ENCODE measurements at regions not wholly inside any gene's neighbourhood (a gene's known extent, or its start where the extent isn't known, plus 50 kb on each side); places are given as distances from the start of the nearest gene placed in this dataset.

DNA sequence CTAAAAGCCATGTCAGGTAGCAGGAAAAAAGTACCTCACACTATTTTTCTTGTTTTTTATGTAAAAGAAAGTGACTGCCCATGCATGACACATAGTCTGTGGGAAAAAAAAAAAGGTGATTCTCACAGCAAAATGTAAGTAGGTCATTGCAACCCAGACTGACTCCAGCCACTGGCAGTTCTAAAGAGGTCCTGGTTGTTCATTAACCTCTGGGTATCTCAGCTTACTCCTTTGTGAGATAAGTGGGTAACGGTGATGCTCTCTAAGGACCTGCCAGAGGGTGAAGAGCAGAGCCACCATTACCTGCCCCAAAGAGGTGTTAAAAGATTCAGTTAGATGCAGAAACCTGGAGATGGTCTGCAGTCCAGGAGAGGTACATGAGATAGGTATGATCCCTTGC lies 531.9 kb downstream of the GRIN2A start:
- no peak overlapping the region for H3K27ac ChIP-seq
- TF ChIP-seq CTCF (conservative IDR thresholded peaks at IDR 0.05), result no peak
- no peak for TF ChIP-seq ZFX (IDR thresholded peaks at IDR 0.05)

GRCh38 chr16:9655051-9655450 lies 527.2 kb downstream of the GRIN2A start:
- H3K27ac ChIP-seq, result no peak overlapping the region
- TF ChIP-seq CTCF (conservative IDR thresholded peaks at IDR 0.05), result no peak
- TF ChIP-seq ZFX (IDR thresholded peaks at IDR 0.05), result no peak

- no peak overlapping the region for H3K27ac ChIP-seq
- TF ChIP-seq ZFX (IDR thresholded peaks at IDR 0.05), result no peak
- no peak for TF ChIP-seq CTCF (conservative IDR thresholded peaks at IDR 0.05)
Observed at GRCh38 chr16:9657641-9658040, 524.6 kb downstream of the GRIN2A start.

DNA sequence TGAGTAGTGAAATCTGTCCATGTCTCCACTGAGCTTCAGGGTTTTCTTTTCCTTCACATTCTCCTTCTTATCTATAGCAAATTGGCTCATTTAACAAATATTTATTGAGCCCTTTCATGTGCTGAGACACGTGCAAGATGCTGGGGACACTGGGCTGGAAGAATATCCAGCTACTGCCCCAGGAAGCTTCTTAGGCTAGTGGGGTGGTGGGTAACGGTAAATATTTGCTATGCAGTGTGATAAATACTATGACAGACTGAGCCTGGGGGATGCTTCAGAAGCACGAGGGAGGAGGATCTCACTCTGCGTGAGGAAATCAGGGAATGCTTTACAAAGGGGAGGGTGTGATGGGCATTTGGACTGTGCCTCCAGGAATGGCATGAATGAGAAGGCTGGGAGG lies 524.1 kb downstream of the GRIN2A start:
- TF ChIP-seq ZFX (IDR thresholded peaks at IDR 0.05) (no peak), CTCF (conservative IDR thresholded peaks at IDR 0.05) (no peak)
- H3K27ac ChIP-seq, result no peak overlapping the region

GRCh38 chr16:9658586-9658985 lies 523.6 kb downstream of the GRIN2A start:
- TF ChIP-seq CTCF (conservative IDR thresholded peaks at IDR 0.05), result no peak
- no peak for TF ChIP-seq ZFX (IDR thresholded peaks at IDR 0.05)

GRCh38 chr16:9660898-9661297 lies 521.3 kb downstream of the GRIN2A start:
- TF ChIP-seq CTCF (conservative IDR thresholded peaks at IDR 0.05), result no peak
- H3K27ac ChIP-seq, result no peak overlapping the region

More at GRCh38 chr16:9658586-9658985, 523.6 kb downstream of the GRIN2A start:
- no peak overlapping the region for H3K27ac ChIP-seq

- TF ChIP-seq ZFX (IDR thresholded peaks at IDR 0.05) (no peak), CTCF (conservative IDR thresholded peaks at IDR 0.05) (no peak)
- H3K27ac ChIP-seq, result no peak overlapping the region
Observed at GRCh38 chr16:9661336-9662017, 520.8 kb downstream of the GRIN2A start.

Measured in C4-2B (cell line).